EL (cell line): ENCODE measurements at regions not wholly inside any gene's neighbourhood (a gene's known extent, or its start where the extent isn't known, plus 50 kb on each side); places are given as distances from the start of the nearest gene placed in this dataset.
"Not testable (repeated sequence)": the region's sequence is repeated elsewhere in the genome, so short reads cannot be mapped to it uniquely, and the experiment has no call there.

Source experiments
- DNase-seq: peaks from one replicate; pipeline ENCODE4 v3.0.0-alpha.2; 2016

- DNase-seq: no peak
Observed at GRCh38 chr6:140202964-140203515, 828.6 kb upstream of the CITED2 start.

DNA sequence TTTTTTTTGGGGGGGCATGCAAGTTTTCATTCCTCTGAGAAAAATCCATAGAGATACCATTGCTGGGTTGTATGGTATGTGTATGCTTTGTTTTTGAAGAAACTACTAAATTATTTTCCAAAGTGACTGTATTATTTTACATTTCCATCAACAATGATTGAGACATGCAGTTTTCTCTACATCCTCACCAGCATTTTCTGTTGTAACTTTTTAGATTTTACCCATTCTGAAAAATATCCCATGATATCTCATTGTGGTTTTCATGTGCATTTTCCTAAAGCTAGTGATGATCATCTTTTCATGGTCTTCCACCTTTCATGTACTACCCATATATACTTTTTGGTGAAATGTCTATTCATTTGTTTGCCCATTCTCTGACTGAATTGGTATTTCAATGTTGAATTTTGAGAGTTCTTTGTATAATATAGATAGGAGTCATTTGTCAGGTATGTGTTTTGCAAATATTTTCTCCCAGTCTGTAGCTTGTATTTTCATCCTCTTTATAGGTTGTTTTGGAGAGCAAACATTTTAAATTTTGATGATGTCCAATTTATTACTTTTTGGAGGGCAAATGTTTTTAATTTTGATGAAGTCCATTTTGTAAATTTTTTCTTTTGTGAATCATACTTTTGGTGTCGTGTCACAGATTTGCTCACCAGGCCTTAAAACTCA lies 827.5 kb upstream of the CITED2 start:
- no peak for DNase-seq

GRCh38 chr6:140193269-140193668 lies 818.8 kb upstream of the CITED2 start:
- DNase-seq: no peak

DNA sequence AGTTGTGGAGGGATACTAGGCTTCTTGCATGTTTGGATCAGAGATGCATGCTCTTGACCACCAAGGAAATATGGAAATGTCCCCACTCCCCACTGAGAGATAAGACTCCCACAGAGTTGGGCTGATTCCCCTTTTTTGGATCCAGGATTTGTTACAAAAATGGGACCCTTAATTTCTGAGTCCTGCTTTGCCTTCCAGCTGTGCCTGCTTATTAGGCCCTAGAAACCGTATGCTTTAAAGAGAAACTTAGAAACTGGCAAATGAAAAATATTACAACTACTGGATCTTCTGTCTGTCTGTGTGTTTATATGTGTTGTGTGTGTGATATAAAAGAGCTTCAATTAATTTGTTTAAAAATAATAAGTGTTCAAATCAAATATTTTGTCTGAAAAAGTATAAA lies 817.6 kb upstream of the CITED2 start:
- DNase-seq: no peak

GRCh38 chr6:140189263-140189662 lies 814.8 kb upstream of the CITED2 start:
- DNase-seq: not testable (repeated sequence)

DNA sequence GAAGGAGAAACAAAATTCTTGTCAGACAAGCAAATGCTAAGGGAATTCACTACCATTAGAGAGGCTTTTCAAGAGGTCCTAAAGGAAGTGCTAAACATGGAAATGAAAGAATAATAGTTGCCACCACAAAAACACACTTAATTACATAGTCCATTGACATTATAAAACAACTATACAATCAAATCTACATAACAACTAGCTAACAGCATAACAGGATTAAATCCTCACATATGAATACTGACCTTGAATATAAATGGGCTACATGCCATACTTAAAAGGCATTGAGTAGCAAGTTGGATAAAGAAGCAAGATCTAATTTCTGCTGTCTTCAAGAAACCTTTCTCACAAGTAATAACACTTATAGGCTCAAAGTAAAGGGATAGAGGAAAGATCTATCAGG lies 811.5 kb upstream of the CITED2 start:
- DNase-seq: no peak

DNA sequence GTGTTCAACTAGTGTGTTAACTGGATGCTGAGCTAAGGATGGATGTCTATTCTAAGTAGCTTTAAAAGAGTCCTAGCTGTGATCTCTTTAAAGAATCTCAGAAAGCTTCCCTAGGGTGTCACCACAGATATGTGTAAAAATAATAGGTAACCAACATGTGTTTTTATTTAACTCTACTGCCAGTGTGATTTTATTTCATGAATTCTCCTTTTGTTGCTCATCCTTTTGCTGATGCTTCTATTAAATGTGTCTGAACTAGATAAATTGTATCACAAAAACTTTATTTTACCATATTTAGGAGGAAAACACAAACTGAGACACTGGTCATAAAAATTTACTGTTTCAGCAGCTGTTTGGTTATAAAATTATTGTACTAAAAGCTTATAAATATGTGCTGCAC lies 809.4 kb upstream of the CITED2 start:
- peak; percentile 73 for DNase-seq

GRCh38 chr6:140182821-140183220 lies 808.4 kb upstream of the CITED2 start:
- peak; percentile 31 for DNase-seq

DNA sequence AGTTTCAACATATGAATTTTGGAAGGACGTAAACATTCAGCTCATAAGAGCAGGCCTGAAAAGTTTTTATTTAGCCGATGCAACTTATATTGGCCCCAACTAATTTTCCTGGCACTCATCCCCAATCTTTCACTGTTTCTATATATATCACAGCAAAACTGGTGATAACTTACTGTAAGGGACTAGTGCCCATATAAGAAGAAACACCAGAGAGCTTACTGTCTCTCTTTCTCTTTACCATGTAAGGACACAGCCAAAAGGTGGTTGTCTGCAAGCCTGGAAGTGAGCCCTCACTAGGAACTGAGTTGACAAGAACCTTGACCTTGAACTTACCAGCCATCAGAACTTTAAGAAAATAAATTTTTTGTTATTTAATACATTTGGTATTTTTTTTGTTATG lies 807.4 kb upstream of the CITED2 start:
- no peak for DNase-seq

- no peak for DNase-seq
Observed at GRCh38 chr6:140180306-140180705, 805.9 kb upstream of the CITED2 start.

GRCh38 chr6:140178935-140179334 lies 804.5 kb upstream of the CITED2 start:
- DNase-seq: peak; percentile 79

GRCh38 chr6:140178520-140178919 lies 804.1 kb upstream of the CITED2 start:
- DNase-seq: peak; percentile 52

DNA sequence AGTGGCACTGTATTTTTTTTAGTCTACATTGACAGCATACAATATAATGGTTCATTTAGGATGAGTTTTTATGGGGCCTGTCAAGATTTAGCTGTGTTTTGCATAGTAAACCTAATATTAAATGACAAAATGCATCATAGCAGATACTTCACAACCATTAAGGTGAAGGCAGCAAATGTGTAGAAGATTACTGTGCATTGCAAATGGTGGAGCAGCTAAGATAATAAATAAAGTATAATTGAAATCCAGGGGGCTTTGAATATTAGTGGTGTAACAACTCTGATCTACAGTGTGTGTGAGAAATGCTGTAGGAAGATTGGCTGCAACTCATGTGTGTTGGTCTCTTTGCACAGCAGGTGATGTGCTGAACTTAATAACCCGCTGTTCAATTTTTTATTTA lies 801.9 kb upstream of the CITED2 start:
- no peak for DNase-seq

GRCh38 chr6:140175486-140175885 lies 801.0 kb upstream of the CITED2 start:
- DNase-seq: no peak

DNA sequence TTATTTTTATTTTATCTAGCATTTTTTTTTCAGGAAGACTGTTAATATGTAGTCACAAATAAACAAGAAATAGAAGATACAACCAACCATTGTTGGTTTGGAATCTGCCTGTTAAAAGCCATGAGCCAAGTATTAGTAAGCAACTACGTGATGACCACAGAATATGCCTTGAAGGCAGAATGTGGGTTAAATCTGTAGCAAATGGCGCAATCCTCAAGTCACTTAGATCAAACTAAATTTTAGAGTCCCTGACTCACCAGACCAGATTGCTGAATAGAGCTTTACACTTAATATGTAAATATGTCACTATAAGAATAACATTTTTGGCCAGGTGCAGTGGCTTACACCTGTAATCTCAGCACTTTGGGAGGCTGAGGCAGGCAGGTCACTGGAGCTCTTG lies 800.1 kb upstream of the CITED2 start:
- peak; percentile 98 for DNase-seq

- no peak for DNase-seq
Observed at GRCh38 chr6:140168365-140168764, 793.9 kb upstream of the CITED2 start.

GRCh38 chr6:140160909-140161308 lies 786.5 kb upstream of the CITED2 start:
- no peak for DNase-seq

DNA sequence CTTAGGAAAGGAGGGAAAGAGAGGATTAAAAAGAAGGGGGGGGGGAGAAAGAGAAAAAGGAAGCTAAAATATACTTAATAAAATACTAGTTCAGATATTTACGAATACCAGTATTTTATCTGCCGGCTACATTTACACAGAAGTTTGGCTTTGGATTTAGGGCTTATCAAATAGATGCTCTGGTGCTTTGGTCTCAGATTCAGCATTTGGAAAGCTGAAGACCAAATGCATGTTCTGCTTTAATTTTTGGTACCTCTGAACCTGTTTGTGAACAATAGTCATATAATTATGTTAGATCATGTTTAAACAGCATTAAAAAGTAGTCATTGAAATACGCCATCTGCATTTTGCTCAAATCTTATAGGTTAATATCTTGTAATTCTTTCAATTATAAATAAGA lies 786.0 kb upstream of the CITED2 start:
- no peak for DNase-seq

DNA sequence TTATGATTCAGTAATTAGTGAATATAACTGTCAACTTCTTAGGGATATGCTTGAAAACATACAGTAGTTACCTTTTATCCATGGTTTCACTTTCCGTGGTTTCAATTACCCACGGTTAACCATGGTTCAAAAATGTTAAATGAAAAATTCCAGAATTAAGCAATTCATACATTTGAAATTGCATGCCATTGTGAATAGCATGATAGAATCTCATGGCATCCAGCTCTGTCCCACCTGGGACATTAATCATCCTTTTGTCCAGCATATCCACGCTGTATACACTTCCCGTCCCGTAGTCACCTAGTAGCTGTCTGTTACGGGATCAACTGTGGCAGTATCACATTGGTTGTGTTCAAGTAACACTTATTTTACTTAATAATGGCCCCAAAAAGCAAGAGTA lies 781.7 kb upstream of the CITED2 start:
- no peak for DNase-seq

GRCh38 chr6:140155451-140156126 lies 781.1 kb upstream of the CITED2 start:
- no peak for DNase-seq

DNA sequence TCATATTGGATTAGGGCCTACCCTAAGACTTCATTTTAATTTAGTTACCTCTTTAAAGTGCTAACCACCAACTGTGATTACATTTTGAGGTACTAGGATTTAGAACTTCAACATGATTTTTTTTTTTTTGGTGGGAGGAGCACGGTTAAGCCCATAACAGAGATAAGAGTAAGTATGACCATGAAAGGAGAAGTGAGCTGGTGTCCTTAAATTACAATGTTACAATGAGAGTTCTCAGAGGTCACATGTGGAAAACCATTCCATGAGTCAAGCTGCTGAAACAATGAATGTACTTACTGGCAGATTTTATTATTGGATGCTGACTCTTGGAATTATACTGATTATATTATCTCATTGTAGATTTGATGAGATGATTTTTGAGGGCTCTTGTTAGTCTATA lies 779.3 kb upstream of the CITED2 start:
- DNase-seq: no peak

- not testable (repeated sequence) for DNase-seq
Observed at GRCh38 chr6:140147825-140148814, 773.7 kb upstream of the CITED2 start.

GRCh38 chr6:140140891-140141290 lies 766.4 kb upstream of the CITED2 start:
- DNase-seq: no peak
